ENCODE measurements at regions not wholly inside any gene's neighbourhood (a gene's known extent, or its start where the extent isn't known, plus 50 kb on each side); places are given as distances from the start of the nearest gene placed in this dataset.

- FAIRE-seq = no peak
- TF ChIP-seq POLR2A (IDR thresholded peaks at IDR 0.05; ENCODE audit: low read depth, low read length) = no peak
- DNase-seq (ENCODE audit: insufficient read length, low spot score) = no peak
Observed at GRCh38 chr15:58332676-58333400, 99.0 kb upstream of the LIPC start.

GRCh38 chr15:58334803-58335202 lies 97.0 kb upstream of the LIPC start:
- DNase-seq (ENCODE audit: insufficient read length, low spot score) (no peak), FAIRE-seq (no peak)
- TF ChIP-seq POLR2A (IDR thresholded peaks at IDR 0.05; ENCODE audit: low read depth, low read length) = no peak

GRCh38 chr15:58336161-58336560 lies 95.6 kb upstream of the LIPC start:
- no peak for TF ChIP-seq POLR2A (IDR thresholded peaks at IDR 0.05; ENCODE audit: low read depth, low read length)
- DNase-seq (ENCODE audit: insufficient read length, low spot score) (no peak), FAIRE-seq (no peak)

GRCh38 chr15:58340176-58340575 lies 91.6 kb upstream of the LIPC start:
- DNase-seq (ENCODE audit: insufficient read length, low spot score) (no peak), FAIRE-seq (no peak)
- TF ChIP-seq POLR2A (IDR thresholded peaks at IDR 0.05; ENCODE audit: low read depth, low read length) = no peak

- DNase-seq (ENCODE audit: insufficient read length, low spot score) (no peak), FAIRE-seq (no peak)
- TF ChIP-seq POLR2A (IDR thresholded peaks at IDR 0.05; ENCODE audit: low read depth, low read length) = no peak
Observed at GRCh38 chr15:58342508-58342907, 89.3 kb upstream of the LIPC start.

- no peak for TF ChIP-seq POLR2A (IDR thresholded peaks at IDR 0.05; ENCODE audit: low read depth, low read length)
- FAIRE-seq (no peak), DNase-seq (ENCODE audit: insufficient read length, low spot score) (no peak)
Observed at GRCh38 chr15:58344213-58345070, 87.3 kb upstream of the LIPC start.

- no peak for FAIRE-seq
- no peak for DNase-seq (ENCODE audit: insufficient read length, low spot score)
- no peak for TF ChIP-seq POLR2A (IDR thresholded peaks at IDR 0.05; ENCODE audit: low read depth, low read length)
Observed at GRCh38 chr15:58346361-58346760, 85.4 kb upstream of the LIPC start.

- TF ChIP-seq POLR2A (IDR thresholded peaks at IDR 0.05; ENCODE audit: low read depth, low read length) = no peak
- DNase-seq (ENCODE audit: insufficient read length, low spot score) = no peak
- FAIRE-seq = no peak
Observed at GRCh38 chr15:58348095-58348812, 83.5 kb upstream of the LIPC start.

GRCh38 chr15:58352026-58352929 lies 79.5 kb upstream of the LIPC start:
- TF ChIP-seq POLR2A (IDR thresholded peaks at IDR 0.05; ENCODE audit: low read depth, low read length) = no peak
- no peak for FAIRE-seq

GRCh38 chr15:58355382-58355971 lies 76.3 kb upstream of the LIPC start:
- FAIRE-seq (no peak), DNase-seq (ENCODE audit: insufficient read length, low spot score) (no peak)
- TF ChIP-seq POLR2A (IDR thresholded peaks at IDR 0.05; ENCODE audit: low read depth, low read length) = no peak

More at GRCh38 chr15:58352026-58352929, 79.5 kb upstream of the LIPC start:
- no peak for DNase-seq (ENCODE audit: insufficient read length, low spot score)

- no peak for TF ChIP-seq POLR2A (IDR thresholded peaks at IDR 0.05; ENCODE audit: low read depth, low read length)
- DNase-seq (ENCODE audit: insufficient read length, low spot score) (no peak), FAIRE-seq (no peak)
Observed at GRCh38 chr15:58355973-58356372, 75.8 kb upstream of the LIPC start.

GRCh38 chr15:58357529-58358476 lies 74.0 kb upstream of the LIPC start:
- no peak for DNase-seq (ENCODE audit: insufficient read length, low spot score)
- no peak for FAIRE-seq
- no peak for TF ChIP-seq POLR2A (IDR thresholded peaks at IDR 0.05; ENCODE audit: low read depth, low read length)
